DMS 273 treated with DMSO at 0.1 percent for 48 hours (cell line): ENCODE measurements at regions not wholly inside any gene's neighbourhood (a gene's known extent, or its start where the extent isn't known, plus 50 kb on each side); places are given as distances from the start of the nearest gene placed in this dataset.
"Not testable (repeated sequence)": the region's sequence is repeated elsewhere in the genome, so short reads cannot be mapped to it uniquely, and the experiment has no call there.

Experiments
- DNase-seq: peaks from one replicate; lab custom pipeline; 2025; lab: John Stamatoyannopoulos, UW

DNA sequence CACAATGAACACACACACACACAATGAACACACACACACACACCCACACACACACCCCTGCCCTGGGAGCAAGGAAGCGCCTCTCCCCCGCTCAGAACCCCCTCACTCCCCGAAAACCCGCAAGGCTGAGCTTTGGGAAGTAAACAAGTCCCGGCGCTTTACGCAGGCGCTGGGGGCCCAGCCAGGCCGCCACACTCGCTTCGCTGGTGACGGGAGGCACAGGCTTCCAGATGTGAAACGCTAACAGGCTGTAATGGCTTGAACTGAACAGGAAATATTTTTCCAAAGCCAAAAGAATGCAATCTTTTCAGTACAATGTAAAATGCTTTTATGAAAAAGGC lies 122.7 kb upstream of the IGF1R start:
- no peak for DNase-seq

GRCh38 chr15:98526094-98526493 lies 122.2 kb upstream of the IGF1R start:
- DNase-seq: no peak

DNA sequence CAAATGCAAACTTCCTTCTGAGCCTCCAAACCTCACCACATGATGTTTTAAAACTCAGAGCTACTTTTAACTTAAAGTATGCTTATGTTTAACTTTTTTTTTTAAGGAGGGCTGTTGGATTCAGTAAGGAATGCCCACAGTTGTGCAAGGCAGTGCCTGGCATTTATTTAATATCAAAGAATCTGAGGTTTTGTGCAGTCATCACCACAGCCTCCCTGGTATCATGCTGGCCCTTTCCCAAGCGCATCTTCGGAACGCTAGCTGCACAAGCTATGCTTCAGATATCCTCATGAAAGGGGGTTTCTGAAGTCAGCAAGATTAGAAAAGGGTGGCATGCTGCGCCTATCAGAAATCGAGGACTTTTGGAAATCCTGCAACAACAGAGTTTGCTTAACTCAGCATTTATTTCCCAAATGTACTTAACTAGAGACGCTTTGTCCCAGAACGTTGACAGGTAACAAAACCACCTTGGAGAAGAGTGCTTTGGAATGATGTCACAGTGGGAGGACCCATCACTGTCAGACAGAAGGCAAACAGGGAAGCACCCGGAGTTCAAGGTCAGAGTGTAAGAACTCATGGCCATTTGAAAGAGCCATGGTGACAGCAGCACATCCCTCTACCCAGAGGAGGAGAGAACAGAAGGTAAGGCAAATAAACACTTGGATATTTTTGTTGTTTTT lies 120.2 kb upstream of the IGF1R start:
- no peak for DNase-seq

- no peak for DNase-seq
These were observed 118.9 kb upstream of the IGF1R start for GRCh38 chr15:98529205-98530145.

GRCh38 chr15:98530570-98530969 lies 117.8 kb upstream of the IGF1R start:
- no peak for DNase-seq

GRCh38 chr15:98532063-98532462 lies 116.3 kb upstream of the IGF1R start:
- DNase-seq: no peak

DNA sequence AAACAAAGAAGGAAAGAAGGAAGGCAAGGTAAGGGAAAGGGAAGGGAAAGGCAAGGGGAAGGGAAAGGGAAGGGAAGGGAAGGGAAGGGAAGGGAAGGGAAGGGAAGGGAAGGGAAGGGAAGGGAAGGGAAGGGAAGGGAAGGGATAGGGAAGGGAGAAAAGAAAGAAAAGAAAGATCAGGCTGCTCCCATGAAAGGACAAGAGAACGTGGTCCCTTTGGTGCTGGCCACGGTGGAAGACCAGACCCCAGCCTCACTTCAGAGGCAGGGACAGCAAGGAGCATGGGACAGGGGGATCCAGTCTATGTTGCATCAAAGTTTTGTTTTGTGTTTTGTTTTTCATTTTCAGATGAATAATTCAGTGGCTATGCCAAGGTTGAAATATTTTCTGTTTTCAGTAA lies 111.4 kb upstream of the IGF1R start:
- DNase-seq: no peak

DNA sequence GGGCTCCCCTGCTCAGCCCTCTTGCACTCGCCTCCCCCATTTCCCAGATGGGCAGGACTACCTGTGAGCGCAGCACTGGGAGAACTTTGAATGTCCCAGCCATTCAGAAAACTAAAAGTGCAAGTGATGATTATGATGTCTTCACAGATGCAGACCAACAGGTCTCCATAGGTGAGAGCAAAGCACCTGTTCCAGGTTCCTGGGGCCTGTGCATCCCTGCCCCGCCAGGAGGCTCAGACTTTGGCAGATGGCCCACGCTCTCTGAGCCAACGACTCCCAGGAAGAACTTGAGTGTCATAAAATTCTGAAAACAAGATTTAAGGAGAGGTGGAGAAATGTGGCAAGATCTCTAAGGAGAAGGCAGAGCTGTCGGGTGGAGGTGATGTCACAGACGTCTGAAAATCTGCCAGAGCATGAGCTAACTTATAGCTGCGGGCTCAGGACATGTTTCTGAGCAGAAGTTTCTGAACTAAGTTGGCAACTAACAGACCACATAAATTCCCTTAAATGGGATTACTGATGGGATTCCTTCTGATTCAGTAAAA lies 110.8 kb upstream of the IGF1R start:
- DNase-seq: no peak

DNA sequence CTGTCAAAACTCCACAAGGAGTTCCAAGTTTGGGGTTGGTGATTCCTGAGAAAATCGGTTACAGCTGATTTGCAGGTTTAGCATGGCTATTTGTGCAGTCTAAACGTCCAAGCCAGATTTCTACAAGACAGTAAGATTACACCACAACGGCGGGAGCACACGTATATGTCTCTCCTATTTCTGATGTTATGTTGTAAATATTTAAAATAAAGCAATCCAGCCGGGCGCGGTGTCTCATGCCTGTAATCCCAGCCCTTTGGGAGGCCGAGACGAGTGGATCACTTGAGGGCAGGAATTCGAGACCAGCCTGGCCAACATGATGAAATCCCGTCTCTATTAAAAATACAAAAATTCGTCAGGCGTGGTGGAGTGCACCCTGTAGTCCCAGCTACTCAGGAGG lies 106.8 kb upstream of the IGF1R start:
- no peak for DNase-seq

- no peak for DNase-seq
These were observed 105.1 kb upstream of the IGF1R start for GRCh38 chr15:98543237-98543636.

DNA sequence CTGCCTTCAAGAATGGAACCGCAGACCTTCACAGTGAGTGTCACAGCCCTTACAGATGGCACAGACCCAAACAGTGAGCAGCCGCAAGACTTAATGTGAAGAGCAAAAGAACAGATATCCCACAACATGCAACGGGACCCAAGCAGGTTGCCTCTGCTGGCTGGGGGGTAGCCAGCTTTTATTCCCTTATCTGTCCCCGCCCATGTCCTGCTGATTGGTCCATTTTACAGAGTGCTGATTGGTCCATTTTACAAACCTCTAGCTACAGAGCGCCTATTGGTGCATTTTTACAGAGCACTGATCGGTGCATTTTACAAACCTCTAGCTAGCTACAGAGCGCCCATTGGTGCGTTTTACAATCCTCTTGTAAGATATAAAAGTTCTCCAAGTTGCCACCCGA lies 102.0 kb upstream of the IGF1R start:
- no peak for DNase-seq

DNA sequence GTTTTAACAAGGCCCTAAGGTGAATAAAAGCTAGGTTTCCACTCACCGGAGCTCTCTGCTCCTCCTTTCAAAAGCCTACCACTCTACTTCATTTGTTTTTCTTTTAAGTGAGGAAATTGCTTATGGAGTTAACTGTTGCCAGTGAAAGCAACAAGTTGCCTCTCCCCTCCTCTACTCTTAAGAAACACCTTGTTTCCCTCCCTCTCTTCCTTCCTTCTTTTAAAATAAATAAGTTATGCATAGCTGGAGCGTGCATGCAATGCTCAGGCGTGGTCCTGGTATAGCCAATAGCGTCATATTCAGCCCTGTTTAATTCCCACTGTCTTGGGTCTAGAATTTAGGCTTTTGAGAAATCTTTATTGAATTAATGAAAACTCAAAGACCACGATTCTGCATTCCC lies 101.1 kb upstream of the IGF1R start:
- no peak for DNase-seq

DNA sequence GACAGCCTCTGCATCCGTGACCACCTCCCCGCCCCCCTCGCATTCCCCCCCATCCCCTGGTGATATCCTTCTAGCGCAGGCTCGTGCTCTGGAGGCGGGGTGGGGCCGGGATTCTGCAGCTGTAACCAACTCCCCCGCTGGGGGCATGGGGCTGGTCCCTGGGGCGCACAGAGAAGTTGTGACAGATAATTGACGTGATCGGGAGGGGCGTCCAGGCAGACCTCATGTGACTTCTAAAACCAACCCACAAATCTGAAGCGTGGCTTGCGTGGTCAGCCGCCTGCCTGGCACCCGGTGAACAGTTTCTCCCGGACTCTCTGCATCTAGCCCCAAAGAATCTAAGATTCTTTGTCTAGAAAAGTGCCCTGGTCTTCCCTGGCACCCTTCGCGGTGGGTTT lies 100.6 kb upstream of the IGF1R start:
- no peak for DNase-seq

- no peak for DNase-seq
These were observed 100.0 kb upstream of the IGF1R start for GRCh38 chr15:98548139-98548971.

GRCh38 chr15:98549003-98549402 lies 99.3 kb upstream of the IGF1R start:
- DNase-seq: no peak

GRCh38 chr15:98549741-98550140 lies 98.6 kb upstream of the IGF1R start:
- DNase-seq: no peak

DNA sequence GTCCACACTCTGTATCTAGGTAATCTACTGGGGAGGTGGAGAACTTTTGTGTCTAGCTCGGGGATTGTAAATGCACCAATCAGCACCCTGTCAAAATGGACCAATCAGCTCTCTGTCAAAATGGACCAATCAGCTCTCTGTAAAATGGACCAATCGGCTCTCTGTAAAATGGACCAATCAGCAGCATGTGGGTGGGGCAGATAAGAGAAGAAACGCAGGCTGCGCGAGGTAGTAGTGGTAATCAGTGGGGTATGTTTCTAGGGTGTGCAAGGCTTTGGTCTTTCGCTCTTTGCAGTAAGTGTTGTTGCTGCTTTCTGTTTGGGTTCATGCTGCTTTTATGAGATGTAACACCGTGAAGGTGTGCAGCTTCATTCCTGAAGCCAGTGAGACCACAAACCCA lies 98.0 kb upstream of the IGF1R start:
- not testable (repeated sequence) for DNase-seq

- no peak for DNase-seq
These were observed 96.3 kb upstream of the IGF1R start for GRCh38 chr15:98551936-98552562.

GRCh38 chr15:98554272-98555172 lies 93.8 kb upstream of the IGF1R start:
- DNase-seq: no peak

- DNase-seq: no peak
These were observed 93.2 kb upstream of the IGF1R start for GRCh38 chr15:98555173-98555515.

DNA sequence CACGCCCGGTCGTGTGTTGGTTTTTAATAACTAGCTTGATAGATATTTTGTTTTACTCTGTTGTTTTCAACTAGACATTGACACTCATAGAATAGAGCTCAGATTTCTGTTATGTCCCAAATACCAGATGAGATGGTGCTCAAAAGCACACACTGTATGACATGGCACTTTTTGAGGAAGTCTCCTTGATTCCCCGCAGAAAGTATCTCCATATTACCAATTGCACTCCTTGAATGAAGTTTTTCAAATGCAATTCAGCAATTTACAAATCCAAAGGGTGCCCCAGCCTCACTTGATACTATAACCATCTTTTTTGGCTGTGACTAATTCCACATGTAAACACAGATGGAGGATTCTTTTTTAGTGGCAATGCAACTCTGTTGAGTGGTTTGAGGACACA lies 92.0 kb upstream of the IGF1R start:
- no peak for DNase-seq
